OCI-LY3 (cell line): ENCODE measurements at regions not wholly inside any gene's neighbourhood (a gene's known extent, or its start where the extent isn't known, plus 50 kb on each side); places are given as distances from the start of the nearest gene placed in this dataset.

ENCODE experiments used
- H2AFZ ChIP-seq: fragments of 200-600, 300-600 bp; shearing (Covaris generic); 2 replicates; pipeline ENCODE4 v1.6.0; 2014; ENCODE audit warnings: antibody characterized with exemption, low read depth, low read length
- H3K27ac ChIP-seq: fragments of 200-600, 300-600 bp; sonication (generic); 2 replicates; pipeline ENCODE4 v1.5.1; 2014; ENCODE audit warnings: mild to moderate bottlenecking, low read length, moderate library complexity, mixed read lengths
- H3K27me3 ChIP-seq: fragments of 200-600, 300-600 bp; sonication (generic); 2 replicates; pipeline ENCODE4 v1.6.1; 2014; ENCODE audit warnings: low read depth, low read length, mixed read lengths
- H3K36me3 ChIP-seq: fragments of 200-600, 300-600 bp; sonication (generic); replicated peaks from 2 replicates; pipeline ENCODE3; 2014; ENCODE audit warnings: low read depth, low read length, mixed read lengths
- H3K4me1 ChIP-seq: fragments of 300-600, 200-600 bp; sonication (generic); 2 replicates; pipeline ENCODE4 v1.6.1; 2014; ENCODE audit warnings: low read length, mixed read lengths
- H3K4me2 ChIP-seq: fragments of 200-600, 300-600 bp; sonication (generic); 2 replicates; pipeline ENCODE4 v1.6.1; 2014; ENCODE audit warnings: low read length, mixed read lengths
- H3K4me3 ChIP-seq: fragments of 300-600, 200-600 bp; sonication (generic); 2 replicates; pipeline ENCODE4 v1.5.1; 2014; ENCODE audit warnings: antibody characterized with exemption, mild to moderate bottlenecking, low read length, moderate library complexity
- H3K79me2 ChIP-seq: fragments of 300-600, 200-600 bp; shearing (Covaris generic); 2 replicates; pipeline ENCODE4 v1.6.1; 2014; ENCODE audit warnings: mild to moderate bottlenecking, low read length, mixed read lengths
- H3K9ac ChIP-seq: fragments of 300-600, 200-600 bp; shearing (Covaris generic); 2 replicates; pipeline ENCODE4 v1.6.0; 2014; ENCODE audit warnings: mild to moderate bottlenecking, low read length, moderate library complexity
- H3K9me3 ChIP-seq: fragments of 200-600, 300-600 bp; shearing (Covaris generic); 2 replicates; pipeline ENCODE4 v1.6.1; 2014; ENCODE audit warnings: low read length, mixed read lengths; ENCODE audit not compliant: insufficient read depth
- H4K20me1 ChIP-seq: fragments of 200-600, 300-600 bp; sonication (generic); 2 replicates; pipeline ENCODE4 v1.6.1; 2016; ENCODE audit warnings: low read length, mixed read lengths; ENCODE audit not compliant: insufficient read depth
- CTCF ChIP-seq: fragments of 200-600, 300-600 bp; sonication (generic); IDR thresholded peaks from 2 replicates; pipeline ENCODE4 v1.5.1; 2014; ENCODE audit warnings: antibody characterized with exemption, low read length, low read depth
- EZH2phosphoT487 ChIP-seq: fragments of 200-600 bp; shearing (Covaris generic); IDR thresholded peaks from 2 replicates; pipeline ENCODE4 v1.6.1; 2018; ENCODE audit warnings: antibody characterized with exemption, mixed run types, low read depth

GRCh38 chr7:29623973-29624372, 60.3 kb downstream of the PRR15 start:
- H4K20me1 ChIP-seq, result no peaks in the 10 kb centered on the region
- H3K27ac ChIP-seq, result no peak overlapping the region
- H3K9ac ChIP-seq, result no peak overlapping the region
- no peak overlapping the region for H2AFZ ChIP-seq
- peaks cover 4% of the 10 kb centered on the region; the same call in 1 of the 2 replicates for H3K27me3 ChIP-seq
- no peak overlapping the region for H3K4me2 ChIP-seq
- no peak for TF ChIP-seq EZH2phosphoT487
- TF ChIP-seq CTCF, result no peak
- no peaks in the 10 kb centered on the region for H3K9me3 ChIP-seq
- H3K4me1 ChIP-seq, result no peaks in the 10 kb centered on the region
- H3K4me3 ChIP-seq, result no peak overlapping the region
- no peaks in the 10 kb centered on the region for H3K36me3 ChIP-seq
- no peaks in the 10 kb centered on the region for H3K79me2 ChIP-seq

GRCh38 chr7:29626730-29627129, 63.1 kb downstream of the PRR15 start:
- Histone ChIP-seq H3K27ac (no peak overlapping the region), H4K20me1 (no peaks in the 10 kb centered on the region), H3K4me1 (no peaks in the 10 kb centered on the region), H3K9me3 (no peaks in the 10 kb centered on the region), H3K4me3 (no peak overlapping the region), H3K9ac (no peak overlapping the region), H3K27me3 (peaks cover 4% of the 10 kb centered on the region; the same call in 1 of the 2 replicates), H3K79me2 (no peaks in the 10 kb centered on the region), H3K4me2 (no peak overlapping the region), H3K36me3 (no peaks in the 10 kb centered on the region), H2AFZ (no peak overlapping the region)
- no peak for TF ChIP-seq EZH2phosphoT487
- no peak for TF ChIP-seq CTCF

- Histone ChIP-seq H3K27ac (no peak overlapping the region), H3K36me3 (no peaks in the 10 kb centered on the region), H3K9ac (no peak overlapping the region), H3K9me3 (no peaks in the 10 kb centered on the region), H3K4me1 (no peaks in the 10 kb centered on the region), H3K27me3 (peaks cover under 1% of the 10 kb centered on the region; the same call in 1 of the 2 replicates), H4K20me1 (no peaks in the 10 kb centered on the region), H3K79me2 (no peaks in the 10 kb centered on the region), H2AFZ (no peak overlapping the region), H3K4me3 (no peak overlapping the region), H3K4me2 (no peak overlapping the region)
- TF ChIP-seq EZH2phosphoT487 (no peak), CTCF (no peak)
These were observed 64.0 kb downstream of the PRR15 start for GRCh38 chr7:29627631-29628030.

GRCh38 chr7:29629507-29629906, 65.9 kb downstream of the PRR15 start:
- Histone ChIP-seq H4K20me1 (no peaks in the 10 kb centered on the region), H3K36me3 (no peaks in the 10 kb centered on the region), H3K27me3 (no peaks in the 10 kb centered on the region; the same call in 1 of the 2 replicates), H3K27ac (no peak overlapping the region), H3K4me1 (no peaks in the 10 kb centered on the region), H3K9me3 (no peaks in the 10 kb centered on the region), H3K9ac (no peak overlapping the region), H3K79me2 (no peaks in the 10 kb centered on the region), H3K4me2 (no peak overlapping the region), H3K4me3 (no peak overlapping the region), H2AFZ (no peak overlapping the region)
- no peak for TF ChIP-seq EZH2phosphoT487
- no peak for TF ChIP-seq CTCF
